ENCODE measurements at regions not wholly inside any gene's neighbourhood (a gene's known extent, or its start where the extent isn't known, plus 50 kb on each side); places are given as distances from the start of the nearest gene placed in this dataset.

DNA sequence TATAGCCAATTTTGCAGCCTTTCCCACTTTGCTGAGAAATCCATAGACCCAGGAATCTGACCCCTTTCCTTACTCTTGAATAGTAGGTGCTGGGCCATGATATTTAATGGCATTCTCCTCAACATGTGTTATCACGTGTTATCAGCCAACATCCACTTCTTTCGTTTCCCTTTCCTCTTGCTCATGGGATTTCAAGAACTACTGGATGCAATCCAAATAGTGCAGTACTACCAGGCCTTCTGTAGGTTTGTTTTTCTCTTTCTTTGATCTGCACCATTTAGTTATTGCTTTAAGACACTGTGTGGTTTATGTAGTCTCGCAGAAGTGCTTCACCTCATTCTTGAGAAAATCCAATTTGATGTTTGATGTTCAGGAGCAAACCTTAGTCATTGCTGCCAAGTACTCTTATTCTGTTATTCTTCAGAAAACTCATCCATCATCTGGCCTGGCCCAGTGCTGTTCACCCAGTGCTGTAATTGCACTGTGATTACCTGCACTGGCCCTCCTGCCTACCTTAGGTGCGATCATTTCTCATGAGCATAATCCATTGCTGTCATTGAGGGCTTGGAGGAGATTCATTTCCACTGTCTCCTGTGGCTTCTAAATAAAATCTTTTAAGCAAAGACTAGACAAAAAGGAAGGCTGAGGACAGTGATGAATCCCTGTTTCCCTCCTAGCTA, 315.3 kb downstream of the BMPER start:
- no peak for DNase-seq (ENCODE audit: extremely low spot score, unreplicated experiment)

DNA sequence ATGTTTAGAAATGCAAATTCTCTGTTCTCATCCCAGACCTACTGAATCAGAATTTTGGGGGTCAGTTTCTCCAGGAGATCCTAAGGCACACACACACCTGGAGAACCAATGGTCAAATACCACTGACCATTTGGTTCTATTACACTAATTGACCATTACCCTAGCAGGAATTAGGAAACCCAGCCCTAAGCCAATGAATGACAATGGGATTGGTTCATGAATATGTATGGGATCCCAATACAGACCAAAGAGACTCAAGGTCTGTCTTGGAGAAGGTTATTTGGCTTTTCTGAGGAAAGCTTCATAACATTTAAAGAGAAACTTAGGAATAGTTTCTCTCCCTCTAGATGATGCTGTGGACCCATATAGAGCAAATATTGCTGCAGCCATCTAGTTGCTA, 317.0 kb downstream of the BMPER start:
- Mint-ChIP-seq H3K27me3 (no peaks in the 10 kb centered on the region), H3K4me1 (ENCODE audit: unreplicated experiment) (peaks cover 6% of the 10 kb centered on the region), H3K36me3 (no peaks in the 10 kb centered on the region), H3K27ac (no peak overlapping the region), H3K9me3 (no peaks in the 10 kb centered on the region), H3K4me3 (no peak overlapping the region)
- no peak for DNase-seq (ENCODE audit: extremely low spot score, unreplicated experiment)
- TF ChIP-seq, protein P1, sequence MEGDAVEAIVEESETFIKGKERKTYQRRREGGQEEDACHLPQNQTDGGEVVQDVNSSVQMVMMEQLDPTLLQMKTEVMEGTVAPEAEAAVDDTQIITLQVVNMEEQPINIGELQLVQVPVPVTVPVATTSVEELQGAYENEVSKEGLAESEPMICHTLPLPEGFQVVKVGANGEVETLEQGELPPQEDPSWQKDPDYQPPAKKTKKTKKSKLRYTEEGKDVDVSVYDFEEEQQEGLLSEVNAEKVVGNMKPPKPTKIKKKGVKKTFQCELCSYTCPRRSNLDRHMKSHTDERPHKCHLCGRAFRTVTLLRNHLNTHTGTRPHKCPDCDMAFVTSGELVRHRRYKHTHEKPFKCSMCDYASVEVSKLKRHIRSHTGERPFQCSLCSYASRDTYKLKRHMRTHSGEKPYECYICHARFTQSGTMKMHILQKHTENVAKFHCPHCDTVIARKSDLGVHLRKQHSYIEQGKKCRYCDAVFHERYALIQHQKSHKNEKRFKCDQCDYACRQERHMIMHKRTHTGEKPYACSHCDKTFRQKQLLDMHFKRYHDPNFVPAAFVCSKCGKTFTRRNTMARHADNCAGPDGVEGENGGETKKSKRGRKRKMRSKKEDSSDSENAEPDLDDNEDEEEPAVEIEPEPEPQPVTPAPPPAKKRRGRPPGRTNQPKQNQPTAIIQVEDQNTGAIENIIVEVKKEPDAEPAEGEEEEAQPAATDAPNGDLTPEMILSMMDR (conservative IDR thresholded peaks at IDR 0.05) = no peak

More for the DNA sequence above, 315.3 kb downstream of the BMPER start:
- Mint-ChIP-seq H3K27ac (no peak overlapping the region), H3K4me3 (no peak overlapping the region), H3K36me3 (no peaks in the 10 kb centered on the region), H3K27me3 (no peaks in the 10 kb centered on the region), H3K9me3 (no peaks in the 10 kb centered on the region), H3K4me1 (ENCODE audit: unreplicated experiment) (peaks cover 13% of the 10 kb centered on the region)
- TF ChIP-seq, protein P1 (conservative IDR thresholded peaks at IDR 0.05) = no peak

DNA sequence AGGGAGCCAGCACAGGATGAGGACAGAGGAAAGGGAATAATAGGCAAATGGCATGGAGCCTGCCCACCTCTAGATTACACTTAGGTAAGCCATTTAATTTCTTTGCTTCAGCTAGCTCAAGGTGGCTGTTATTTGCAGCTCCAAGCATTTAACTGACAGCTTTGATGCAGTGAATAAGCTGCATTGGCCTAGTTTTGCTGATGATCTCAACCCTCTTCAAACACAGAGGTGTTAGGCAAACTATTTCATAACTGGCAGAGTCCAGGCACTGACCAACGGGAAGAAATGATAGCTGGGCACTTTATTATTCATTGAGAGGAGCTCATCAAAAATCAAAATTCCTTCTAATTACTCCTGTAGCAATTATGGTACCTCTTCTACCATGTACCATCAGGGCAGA, 317.4 kb downstream of the BMPER start:
- Mint-ChIP-seq H3K9me3 (no peaks in the 10 kb centered on the region), H3K27me3 (no peaks in the 10 kb centered on the region), H3K4me3 (no peak overlapping the region), H3K27ac (no peak overlapping the region), H3K36me3 (no peaks in the 10 kb centered on the region), H3K4me1 (ENCODE audit: unreplicated experiment) (peaks cover 10% of the 10 kb centered on the region)
- TF ChIP-seq, protein P1 (conservative IDR thresholded peaks at IDR 0.05) = no peak
- no peak for DNase-seq (ENCODE audit: extremely low spot score, unreplicated experiment)

DNA sequence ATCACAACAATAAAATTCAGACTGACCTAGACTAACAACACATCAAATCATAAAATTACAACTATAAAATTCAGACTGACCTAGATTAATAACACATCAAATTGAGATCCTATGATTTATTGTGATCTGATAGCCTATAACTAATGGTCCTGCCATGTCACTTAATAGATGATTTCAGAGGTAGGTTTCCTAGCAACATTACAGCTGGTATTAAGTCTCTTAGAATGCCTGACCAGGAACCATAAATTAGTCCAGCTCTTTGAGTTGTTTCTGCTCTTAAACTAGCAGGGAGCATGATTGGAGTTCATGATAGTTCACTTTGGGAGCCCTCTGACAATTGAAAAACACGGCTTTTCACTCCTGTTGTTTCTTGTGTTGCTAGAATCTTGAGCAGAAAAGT, 318.9 kb downstream of the BMPER start:
- TF ChIP-seq, protein P1 (conservative IDR thresholded peaks at IDR 0.05) = no peak
- Mint-ChIP-seq H3K27me3 (no peaks in the 10 kb centered on the region), H3K9me3 (no peaks in the 10 kb centered on the region), H3K27ac (no peak overlapping the region), H3K36me3 (no peaks in the 10 kb centered on the region), H3K4me3 (no peak overlapping the region), H3K4me1 (ENCODE audit: unreplicated experiment) (peaks cover 10% of the 10 kb centered on the region)
- no peak for DNase-seq (ENCODE audit: extremely low spot score, unreplicated experiment)

DNA sequence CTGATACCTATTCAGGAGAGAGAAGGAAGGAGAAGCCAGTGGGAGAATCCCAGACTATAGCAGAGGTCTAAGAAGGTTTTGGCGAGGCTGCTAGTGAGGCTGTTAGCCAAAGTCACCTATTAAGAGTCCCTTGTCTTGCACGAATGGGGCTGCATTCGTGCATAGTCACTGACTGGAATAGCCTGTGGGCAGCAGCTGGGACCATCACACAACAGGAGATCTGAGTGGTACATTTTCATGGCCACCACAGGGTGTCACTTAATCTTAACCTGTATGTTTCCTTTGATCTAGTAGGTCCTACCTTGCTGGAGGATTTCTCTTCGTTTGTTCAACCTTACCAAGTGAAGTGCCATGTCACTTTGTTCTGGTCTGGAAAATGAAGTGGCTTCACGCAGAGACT, 319.9 kb downstream of the BMPER start:
- H3K4me1 Mint-ChIP-seq (ENCODE audit: unreplicated experiment) = peaks cover 10% of the 10 kb centered on the region
- no peak for DNase-seq (ENCODE audit: extremely low spot score, unreplicated experiment)
- H3K36me3 Mint-ChIP-seq = no peaks in the 10 kb centered on the region
- TF ChIP-seq, protein P1 (conservative IDR thresholded peaks at IDR 0.05) = no peak
- H3K27ac Mint-ChIP-seq = no peak overlapping the region
- H3K27me3 Mint-ChIP-seq = no peaks in the 10 kb centered on the region
- no peak overlapping the region for H3K4me3 Mint-ChIP-seq
- no peaks in the 10 kb centered on the region for H3K9me3 Mint-ChIP-seq
